Hepatocyte (in vitro differentiated cells): ENCODE measurements at regions not wholly inside any gene's neighbourhood (a gene's known extent, or its start where the extent isn't known, plus 50 kb on each side); places are given as distances from the start of the nearest gene placed in this dataset.

ENCODE experiments used
- CTCF ChIP-seq: fragments of 200-600 bp; sonication (generic); IDR thresholded peaks from 2 replicates; pipeline ENCODE4 v1.5.1; 2016; ENCODE audit warnings: antibody characterized with exemption, mild to moderate bottlenecking; ENCODE audit not compliant: poor library complexity
- EZH2 ChIP-seq: fragments of 200-600 bp; sonication (generic); IDR thresholded peaks from 2 replicates; pipeline ENCODE4 v1.6.1; 2016; ENCODE audit warnings: antibody characterized with exemption, mild to moderate bottlenecking, borderline replicate concordance
- EZH2phosphoT487 ChIP-seq: fragments of 200-600 bp; sonication (generic); IDR thresholded peaks from one replicate; pipeline ENCODE4 v1.6.1; 2018; ENCODE audit warnings: antibody characterized with exemption, mild to moderate bottlenecking, low read depth, moderate library complexity; ENCODE audit not compliant: unreplicated experiment, severe bottlenecking

DNA sequence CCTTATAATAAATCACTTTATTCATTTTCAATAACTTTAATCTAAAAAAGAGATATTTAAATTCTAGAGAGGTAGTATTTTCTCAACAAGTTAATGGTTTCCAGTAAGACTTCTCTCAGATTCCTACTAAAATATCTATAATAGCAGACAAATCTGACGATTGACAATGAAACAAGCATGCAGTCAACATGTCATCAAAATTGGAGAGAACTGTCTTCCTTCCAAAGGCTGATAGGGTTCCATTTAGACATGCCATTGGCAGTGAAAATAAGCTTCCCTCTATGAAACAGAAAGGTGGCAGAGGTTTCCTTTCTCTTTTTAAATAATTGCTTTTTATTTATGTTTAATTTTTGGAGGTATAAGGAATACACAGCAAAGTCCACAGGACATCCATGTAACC lies 217.1 kb downstream of the POM121L12 start:
- TF ChIP-seq CTCF (no peak), EZH2 (no peak), EZH2phosphoT487 (no peak)
